Activated T-cell treated with anti-CD3 and anti-CD28 coated beads for 48 hours (primary cell): ENCODE measurements at regions not wholly inside any gene's neighbourhood (a gene's known extent, or its start where the extent isn't known, plus 50 kb on each side); places are given as distances from the start of the nearest gene placed in this dataset.

Experiments
- DNase-seq: peaks from one replicate; pipeline ENCODE4 v3.0.0-alpha.2; 2020; ENCODE audit warnings: low read depth

DNA sequence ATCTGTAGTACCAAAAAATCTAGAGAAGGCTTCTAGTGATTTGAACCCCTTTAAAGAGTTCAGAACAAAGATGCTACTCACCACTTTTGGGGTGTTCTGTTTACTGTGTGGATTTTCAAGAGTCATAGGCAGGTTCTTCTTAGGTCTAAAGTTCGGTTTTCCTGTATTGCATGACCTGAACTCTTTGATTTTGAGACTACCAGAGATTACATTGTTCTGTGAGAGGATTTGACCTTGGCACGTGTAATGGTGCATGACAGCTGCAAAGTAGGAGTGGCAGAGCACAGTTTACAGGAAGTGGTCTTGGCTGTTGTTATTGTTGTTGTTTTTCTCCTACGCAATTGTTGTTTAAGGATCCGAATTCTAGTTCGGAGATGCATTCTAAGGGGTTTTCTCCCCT lies 592.7 kb downstream of the EPHA7 start:
- DNase-seq = no peak

DNA sequence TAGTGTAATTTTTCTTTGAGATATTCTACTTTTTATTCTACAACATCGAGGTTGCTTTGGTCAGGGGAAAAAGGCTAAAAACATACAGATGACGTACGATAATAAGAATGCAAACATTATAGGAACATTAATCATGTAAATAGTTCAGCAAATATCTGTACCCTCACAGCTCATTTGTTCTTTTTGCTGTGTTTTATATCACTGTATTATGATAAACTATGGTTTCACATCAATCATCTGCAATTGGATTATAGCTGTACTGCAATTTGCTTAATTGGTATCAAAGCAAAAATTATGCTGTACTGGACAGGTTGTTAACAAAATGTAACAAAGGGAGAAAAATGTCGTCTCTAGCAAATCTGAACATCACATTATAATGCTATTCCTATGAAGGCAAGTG lies 597.1 kb downstream of the EPHA7 start:
- no peak for DNase-seq

DNA sequence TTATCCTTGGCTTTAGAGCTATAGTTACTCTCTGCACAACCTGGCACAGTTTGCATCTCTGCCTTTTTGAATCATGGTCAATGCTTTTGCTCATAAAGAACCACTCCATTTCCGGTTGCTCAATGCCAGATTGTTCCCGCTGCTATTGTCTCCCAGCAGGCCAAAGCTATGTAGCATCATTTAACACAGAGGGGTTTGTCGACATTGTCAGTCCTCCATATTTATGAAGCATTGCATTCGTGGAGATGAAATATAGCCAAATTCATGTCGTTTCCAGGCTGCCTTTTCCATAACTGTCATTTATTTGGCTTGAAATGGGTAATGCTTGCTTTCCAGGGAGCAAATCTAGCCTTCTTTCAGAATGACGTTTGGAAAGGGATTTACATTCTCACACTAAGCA lies 598.8 kb downstream of the EPHA7 start:
- no peak for DNase-seq

DNA sequence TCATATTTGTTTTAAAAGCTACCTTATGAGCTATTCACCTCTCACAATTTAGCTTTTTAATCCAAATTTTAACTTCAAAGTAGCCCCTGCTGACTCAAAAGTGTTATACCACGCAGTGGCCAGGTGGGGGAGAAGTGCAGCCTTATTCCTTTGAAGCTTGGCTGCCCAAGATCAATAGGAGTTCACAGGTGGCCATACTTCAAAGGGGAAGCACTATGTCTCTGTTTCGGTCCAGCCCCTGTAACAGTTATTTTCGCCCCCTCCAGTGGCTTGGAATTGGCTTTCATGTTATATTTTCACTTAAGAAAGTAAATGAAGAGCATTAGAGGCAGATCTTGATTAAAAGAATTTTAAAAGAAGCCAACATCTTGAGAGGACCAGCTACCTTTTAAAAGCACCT lies 608.4 kb downstream of the EPHA7 start:
- peak; percentile 1 for DNase-seq

DNA sequence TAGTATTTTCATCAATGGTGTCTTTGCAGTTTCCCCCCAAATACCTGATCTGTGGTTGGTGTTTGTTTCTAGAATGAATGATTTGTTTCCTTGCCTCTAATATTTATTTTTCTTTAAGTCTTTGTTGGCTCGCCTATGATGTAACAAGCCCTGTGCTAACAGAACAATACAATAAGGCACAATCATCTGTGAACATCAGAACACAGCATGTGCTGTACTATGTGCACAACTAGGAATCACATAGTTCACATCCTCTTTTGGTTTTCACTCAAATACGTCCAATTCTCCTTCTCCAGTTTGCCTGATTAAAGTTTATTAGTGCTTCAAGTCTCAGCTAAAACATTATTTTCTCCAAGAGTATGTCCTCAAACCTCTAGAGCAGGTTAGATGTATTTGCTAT lies 613.1 kb downstream of the EPHA7 start:
- DNase-seq = no peak

DNA sequence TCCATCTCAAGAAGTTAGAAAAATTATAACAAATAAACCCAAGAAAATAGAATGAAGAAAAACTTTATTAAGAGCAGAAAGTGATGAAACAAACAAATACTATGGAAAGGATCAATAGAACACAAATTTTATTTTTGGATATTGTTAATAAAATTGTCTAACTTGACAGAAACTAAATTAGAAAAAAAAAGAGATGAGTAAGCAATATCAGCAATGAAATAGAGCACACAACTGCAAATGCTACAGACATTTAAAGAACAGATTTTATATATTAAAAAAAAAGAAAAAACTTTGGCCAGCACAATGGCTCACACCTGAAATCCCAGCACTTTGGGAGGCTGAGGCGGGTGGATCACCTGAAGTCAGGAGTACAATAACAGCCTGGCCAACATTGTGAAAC lies 628.0 kb downstream of the EPHA7 start:
- DNase-seq = no peak

DNA sequence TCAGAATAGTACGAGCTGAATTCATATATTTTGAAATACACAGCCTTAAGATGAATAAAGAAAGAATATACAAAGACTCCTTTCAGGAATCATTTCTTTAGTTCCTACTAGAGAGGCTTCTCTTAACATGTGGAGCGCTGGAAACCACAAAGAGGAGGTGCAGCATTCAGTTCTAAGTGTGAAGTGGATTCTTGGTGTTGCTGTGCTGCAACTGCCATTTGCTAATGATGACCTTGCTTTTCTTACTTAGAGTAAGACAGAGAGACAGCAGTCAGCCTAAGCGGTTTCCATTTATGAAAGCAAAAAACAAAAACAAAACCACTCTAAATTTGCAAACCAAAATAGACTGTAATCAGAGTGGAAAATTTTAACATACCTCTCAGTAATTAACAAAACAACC lies 629.0 kb downstream of the EPHA7 start:
- no peak for DNase-seq

DNA sequence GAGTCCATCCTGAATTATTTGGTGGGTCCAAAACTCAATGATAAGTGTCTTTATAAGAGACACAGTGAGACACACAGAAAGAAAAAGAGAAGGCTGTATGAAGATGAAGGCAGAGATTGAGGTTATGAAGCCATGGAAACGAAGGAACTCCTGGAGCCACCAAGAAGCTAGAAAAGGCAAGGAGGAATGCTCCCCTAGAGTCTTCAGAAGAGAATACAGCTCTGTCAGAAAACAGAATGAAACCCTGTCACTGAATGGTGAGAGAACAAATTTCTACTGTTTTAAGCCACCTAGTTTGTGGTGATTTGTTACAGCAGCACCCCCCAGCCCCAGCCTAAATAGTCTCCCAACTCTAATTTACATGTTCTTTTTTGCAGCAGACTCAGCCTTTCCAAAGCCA lies 635.1 kb downstream of the EPHA7 start:
- no peak for DNase-seq

DNA sequence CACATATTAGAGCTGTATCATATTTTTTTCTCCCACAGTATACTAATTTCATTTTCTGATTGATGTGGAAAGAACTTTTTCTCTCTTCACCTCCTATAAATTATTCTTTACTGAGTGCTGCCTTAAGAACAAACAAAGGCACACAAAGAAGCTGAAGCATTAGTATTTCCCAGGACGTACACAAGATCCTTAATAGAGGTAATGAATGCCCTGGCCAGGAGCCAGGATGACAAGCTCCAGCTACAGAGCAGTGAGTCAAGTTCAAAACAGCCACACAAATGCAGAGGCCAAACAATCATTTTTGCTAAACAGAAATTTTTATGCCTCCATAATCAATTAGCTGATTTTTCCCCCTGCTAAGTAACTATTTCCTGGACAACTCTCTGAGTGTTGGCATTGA lies 639.6 kb downstream of the EPHA7 start:
- DNase-seq = no peak

DNA sequence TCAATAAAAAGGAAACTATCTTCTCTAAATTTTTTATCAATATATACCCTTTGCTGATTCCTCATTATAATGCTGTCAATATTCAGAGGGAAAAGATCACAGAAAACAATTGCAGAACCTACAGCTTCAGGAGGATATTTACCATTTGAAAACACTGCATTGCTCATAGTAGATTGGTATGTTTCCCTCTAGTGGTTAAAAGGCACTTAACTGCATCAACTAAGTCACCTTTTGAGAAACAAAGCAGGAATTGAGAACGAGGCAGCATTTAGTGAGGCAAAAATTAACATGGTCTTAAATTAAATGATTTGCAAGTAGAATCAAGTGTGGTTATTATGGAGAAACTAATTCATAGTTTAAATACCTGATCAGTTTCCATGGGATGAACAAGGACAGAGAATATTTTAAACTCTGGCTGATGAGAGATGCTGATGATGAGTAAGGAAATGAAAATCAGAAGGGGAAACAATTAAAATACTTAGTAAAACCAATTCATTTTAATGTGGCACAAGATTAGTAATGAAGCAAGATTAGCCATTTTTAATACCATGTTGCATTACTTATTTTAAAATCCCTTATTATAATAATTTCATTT lies 642.1 kb downstream of the EPHA7 start:
- no peak for DNase-seq

DNA sequence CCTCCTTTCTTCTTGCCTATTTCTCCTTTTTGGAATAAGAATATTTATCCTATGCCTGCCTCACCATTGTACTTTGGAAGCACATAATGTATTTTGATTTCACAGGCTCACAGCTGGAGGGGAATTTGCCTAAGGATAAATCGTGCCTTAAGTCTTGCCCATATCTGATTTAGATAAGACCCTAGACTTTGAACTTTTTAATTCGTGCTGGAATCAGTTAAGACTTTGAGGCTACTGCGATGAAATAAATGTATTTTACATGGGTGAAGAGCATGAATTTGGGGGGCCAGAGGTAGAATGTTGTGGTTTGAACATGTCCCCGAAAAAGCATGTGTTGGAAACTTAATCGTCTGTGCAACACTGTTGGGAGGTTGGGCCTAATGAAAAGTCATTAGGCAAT lies 648.8 kb downstream of the EPHA7 start:
- DNase-seq = no peak

DNA sequence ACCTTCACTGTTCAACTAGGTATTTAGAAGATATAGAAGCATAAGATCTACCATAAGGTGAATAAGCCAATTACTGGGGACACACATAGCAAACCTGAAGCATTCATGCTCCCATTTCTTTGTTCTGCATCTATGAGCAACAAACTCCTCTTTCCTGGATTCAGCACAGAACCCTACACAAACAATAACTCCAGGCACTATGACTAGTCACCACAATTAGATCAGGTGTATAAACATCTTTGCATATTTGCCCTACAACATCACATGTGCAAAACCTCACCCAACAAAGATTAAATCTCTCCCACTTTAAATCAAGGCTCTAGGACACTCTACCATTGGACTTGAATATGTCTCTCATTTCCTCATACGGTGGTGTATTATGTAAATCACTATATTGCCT lies 652.3 kb downstream of the EPHA7 start:
- no peak for DNase-seq

DNA sequence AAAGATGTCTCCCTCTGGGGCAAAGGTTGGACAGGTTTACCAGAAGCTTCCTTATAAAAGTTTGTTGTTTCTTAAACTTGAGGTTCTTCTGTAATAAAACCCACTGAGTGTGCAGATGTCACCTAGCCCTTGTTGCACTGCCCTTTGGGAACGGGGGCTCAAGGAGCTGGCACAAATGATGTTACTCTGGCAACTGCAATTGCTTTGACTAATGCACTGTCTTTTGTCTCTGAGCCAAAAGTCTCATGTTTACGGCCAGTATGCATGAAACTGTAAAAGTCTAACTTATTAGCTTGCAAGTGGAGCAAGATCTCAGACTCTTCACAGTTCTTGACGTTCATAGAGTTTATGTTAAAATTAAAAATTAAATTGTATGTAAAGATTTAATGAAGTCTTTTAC lies 655.7 kb downstream of the EPHA7 start:
- no peak for DNase-seq

DNA sequence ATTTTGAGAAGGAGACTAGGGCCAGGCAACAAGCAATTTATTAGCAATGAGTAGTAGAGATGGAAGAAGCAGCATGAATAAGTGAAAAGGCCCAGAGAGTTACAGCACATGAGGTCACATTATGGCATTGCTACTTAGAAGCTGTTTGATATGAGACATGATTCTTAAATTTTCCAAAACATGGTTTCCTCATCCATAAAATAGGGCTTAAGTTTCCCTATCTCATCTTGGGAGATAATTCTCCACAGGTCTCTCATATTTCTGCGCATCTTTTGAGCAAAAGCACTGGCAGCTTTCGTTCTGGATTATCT lies 656.1 kb downstream of the EPHA7 start:
- no peak for DNase-seq

DNA sequence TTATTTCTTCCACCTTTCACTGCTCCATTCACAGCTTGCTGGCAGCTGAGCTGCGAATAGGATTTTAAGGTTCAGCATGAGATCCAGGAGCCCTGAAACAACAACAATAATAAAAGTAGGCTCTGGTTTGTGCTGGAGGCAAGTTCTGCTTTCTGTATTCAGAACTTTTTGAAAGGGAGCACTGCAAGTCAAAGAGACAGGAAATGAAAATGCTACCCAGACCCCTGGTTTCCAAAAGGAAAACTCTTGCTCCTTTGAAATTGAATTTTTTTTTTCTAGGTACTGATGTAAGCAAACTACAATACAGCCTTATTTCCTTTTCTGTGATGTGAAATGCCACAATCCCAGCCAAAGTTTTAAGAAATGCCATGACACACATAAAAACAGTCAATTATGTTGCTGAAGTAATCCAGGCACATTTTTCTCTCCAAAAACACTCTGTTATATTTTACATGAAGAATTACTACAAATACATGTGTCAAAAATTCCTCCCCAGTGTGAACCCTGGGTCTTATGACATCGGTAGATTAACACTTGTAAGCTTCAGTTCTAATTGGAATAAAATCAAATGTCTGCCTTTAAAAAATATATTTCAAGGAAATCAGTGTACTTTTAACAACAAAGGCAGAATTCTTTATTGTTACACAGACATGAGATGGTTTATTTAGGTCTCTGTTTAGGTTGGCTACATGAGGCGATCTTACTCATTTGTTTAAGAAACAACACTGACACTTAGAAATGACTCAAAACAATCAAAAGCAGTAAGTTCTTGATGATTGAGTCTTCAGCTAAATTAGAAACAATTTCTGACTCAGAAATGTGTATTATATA lies 656.7 kb downstream of the EPHA7 start:
- DNase-seq = no peak

DNA sequence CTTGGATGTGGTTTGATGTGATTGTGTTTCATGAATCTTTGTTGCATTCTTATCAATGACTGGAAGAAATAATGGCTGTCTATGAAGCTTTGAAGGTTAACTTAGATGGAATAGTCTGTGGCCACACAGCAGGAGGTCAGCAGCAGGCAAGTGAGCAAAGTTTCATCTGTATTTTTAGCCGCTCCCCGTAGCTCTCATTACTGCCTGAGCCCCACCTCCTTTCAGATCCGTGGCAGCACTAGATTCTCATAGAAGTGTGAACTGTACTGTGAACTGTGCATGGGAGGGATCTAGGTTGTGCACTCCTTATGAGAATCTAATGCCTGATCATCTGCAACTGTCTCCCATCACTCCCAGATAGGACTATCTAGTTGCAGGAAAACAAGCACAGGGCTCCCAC lies 660.2 kb downstream of the EPHA7 start:
- DNase-seq = no peak

DNA sequence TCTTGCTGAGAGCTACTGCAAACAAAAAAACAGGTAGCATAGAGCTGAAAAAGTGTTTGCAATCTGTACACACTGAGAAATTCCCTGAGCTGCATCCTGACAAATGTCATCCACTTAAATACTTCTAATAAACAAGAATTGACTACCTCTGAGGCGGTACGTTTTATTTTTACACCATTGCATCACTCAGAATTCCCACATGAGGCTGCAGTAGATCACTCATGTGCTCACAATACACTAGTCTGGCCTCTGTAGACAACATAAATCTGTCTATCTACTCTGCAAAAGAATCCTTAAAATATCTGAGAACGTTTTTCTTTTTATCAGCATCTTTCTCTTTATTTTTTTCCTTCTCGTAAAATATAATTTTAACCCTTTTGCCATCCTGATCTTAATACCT lies 661.4 kb downstream of the EPHA7 start:
- no peak for DNase-seq

DNA sequence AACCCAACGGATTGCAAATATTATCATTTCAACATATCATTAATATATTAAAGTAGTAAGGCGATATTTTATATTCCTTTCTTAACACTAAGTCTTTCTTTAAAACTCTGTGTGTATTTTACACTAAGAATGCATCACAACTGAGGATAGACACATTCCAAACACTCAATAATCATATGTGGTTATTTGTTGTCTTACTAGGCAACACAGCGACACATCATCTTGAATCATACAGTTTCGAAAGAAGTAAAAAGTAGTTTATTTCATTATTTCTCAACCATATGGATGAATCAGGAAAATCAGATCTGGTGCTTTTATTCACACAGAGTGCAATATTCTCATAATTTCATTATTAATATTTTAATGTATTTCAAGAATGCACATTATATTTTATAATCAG lies 662.4 kb downstream of the EPHA7 start:
- no peak for DNase-seq

DNA sequence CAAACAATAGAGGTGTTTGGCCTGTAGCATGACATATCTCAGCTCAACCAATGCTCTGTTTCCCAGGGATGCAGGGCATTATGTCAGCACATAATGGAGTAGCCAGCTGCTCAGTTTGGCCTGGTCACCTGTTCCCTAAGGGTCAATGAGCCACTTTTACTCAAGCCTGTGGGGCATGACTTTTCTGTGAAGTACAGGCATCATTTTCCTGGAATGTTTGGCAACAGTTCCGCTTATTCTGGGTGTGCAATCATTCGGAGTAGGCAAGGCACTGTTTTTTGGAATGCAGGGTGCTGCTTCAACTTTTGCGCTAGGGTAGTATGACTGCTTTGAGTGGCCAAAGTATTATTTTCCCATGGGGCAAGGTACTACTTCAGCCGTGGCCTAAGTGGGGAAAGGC lies 665.4 kb downstream of the EPHA7 start:
- DNase-seq = no peak

DNA sequence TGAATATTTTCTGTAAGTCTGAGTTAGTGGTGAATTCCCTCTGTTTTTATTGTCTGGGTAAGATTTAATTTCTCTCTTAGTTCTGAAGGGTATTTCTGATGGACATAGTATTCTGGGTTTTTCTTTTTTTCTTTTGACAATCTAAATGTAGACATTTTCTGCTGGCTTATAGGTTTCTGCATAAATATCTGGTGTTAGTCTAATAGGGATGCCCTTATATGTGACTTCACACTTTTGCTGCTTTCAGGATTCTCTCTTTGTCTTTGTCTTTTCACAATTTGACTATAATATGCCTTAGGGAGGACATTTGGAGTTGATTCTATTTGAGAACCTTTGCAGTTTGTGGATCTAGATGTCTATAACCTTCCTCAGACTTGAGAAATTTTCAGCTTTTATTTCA lies 667.2 kb downstream of the EPHA7 start:
- no peak for DNase-seq

DNA sequence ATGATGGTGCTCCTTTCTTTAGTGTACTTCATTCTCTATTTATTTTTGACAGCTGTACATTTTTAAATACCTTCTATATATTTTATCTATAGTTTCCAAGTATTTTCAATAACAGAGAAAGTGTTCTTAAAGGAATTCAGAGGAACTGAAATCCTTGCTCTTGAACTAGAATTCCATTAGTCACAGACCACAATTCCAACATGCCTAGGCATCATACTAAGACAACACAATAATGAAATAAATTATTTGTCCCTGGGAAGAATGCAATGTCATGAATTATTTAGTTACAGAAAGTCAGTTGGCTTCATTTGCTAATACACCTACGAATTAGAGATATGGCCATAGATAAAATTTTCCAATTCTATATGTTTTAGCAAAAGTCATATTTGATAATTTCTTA lies 671.2 kb downstream of the EPHA7 start:
- no peak for DNase-seq

DNA sequence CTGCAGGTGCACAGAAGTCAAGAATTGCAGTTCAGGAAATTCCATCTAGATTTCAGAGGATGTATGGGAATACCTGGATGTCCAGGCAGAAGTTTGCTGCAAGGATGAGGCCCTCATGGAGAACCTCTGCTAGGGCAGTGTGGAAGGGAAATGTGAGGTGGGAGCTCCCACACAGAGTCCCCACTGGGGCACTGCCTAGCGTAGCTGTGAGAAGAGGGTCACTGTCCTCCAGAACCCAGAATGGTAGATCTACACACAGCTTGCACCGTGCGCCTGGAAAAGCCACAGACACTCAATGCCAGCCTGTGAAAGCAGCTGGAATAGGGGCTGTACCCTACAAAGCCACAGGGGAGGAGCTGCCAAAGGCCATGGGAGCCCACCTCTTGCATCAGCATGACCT lies 681.4 kb downstream of the EPHA7 start:
- no peak for DNase-seq

DNA sequence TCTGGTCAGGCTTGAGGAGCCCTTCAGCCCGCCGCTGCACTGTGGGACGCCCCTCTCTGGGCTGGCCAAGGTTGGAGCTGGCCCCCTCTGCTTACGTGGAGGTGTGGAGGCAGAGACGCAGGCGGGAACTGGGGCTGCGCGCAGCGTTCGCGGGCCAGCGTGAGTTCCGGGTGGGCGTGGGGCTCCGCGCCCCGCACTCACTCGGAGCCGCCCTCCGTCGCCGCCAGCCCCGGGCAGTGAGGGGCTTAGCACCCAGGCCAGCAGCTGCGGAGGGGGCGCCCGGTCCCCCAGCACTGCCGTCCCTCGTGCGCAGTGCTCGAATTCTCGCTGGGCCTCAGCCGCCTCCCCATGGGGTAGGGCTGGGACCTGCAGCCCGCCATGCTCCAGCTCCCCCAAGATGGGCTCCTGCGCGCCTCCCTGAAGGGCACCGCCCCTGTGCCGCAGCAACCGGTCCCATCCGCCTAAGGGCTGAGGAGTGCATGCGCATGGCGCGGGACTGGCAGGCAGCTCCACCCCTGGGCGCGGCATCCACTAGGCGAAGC lies 695.9 kb downstream of the EPHA7 start:
- DNase-seq = no peak

DNA sequence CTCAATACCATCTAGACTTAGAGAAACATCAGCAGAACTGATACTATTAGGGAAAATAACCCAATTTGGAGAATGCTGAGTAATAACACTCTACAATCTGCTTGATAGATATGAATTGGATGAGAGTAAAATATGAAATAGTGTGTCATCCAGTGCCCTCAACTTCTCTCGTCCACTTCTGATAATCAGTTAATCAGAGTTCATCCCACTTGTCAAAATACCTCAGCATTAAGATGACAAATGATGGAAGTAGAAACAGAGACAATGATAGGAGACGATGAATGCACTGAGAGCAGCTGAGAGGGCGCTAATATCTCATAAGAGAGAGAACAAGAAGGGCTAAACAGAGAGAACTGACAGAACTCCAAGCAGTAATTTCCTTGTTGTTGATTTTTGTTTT lies 699.6 kb downstream of the EPHA7 start:
- DNase-seq = no peak
